ENCODE measurements at regions not wholly inside any gene's neighbourhood (a gene's known extent, or its start where the extent isn't known, plus 50 kb on each side); places are given as distances from the start of the nearest gene placed in this dataset.
"Not testable (repeated sequence)": the region's sequence is repeated elsewhere in the genome, so short reads cannot be mapped to it uniquely, and the experiment has no call there.

DNA sequence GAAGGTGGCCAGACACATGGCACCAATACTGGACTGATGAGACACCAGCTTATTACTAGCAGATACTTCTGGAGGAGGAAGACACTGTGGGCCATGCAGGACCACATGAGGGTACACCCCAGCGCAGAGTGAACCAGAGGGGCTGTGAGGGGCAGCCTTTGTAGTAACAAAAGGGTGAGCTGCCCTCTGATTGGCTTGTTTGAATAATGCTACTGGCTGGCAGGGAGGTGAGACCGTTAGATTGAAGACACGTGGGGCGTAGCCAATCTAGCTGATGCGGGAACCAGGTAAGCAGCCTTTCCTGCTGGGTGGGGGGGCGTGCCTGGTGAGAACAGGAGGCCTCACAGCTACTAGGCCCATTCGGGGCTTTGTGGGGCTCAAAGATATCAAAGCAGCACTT, 102.8 kb upstream of the SEC14L1 start:
- no peak for DNase-seq (ENCODE audit: low spot score)

DNA sequence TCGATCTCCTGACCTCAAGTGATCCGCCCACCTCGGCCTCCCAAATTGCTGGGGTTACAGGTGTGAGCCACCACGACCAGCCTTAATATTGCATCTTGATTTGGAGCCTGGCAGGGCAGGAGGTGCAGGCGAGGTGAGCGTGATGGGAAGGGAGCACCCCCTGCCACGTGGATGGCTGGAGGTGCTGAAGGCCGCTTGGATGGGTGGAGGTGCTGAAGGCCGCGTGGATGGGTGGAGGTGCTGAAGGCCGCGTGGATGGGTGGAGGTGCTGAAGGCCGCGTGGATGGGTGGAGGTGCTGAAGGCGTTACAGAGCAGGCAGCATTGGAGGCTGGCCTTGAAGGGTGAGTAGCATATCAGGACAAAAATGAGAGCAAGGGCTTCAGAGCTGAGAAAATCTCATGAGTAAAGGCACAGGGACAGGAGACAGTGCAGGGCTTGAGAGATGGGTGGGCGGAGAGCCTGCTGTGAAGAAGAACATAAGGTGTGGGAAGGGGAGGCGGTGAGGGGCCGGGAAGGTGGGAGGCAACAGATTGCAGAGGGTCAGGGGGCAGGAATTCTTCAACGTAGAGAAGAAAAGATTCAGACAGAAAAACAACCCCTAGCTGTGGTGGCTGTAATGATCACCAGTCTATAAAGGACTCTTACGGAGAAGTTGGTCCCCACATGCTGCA, 101.7 kb upstream of the SEC14L1 start:
- DNase-seq (ENCODE audit: low spot score): no peak

DNA sequence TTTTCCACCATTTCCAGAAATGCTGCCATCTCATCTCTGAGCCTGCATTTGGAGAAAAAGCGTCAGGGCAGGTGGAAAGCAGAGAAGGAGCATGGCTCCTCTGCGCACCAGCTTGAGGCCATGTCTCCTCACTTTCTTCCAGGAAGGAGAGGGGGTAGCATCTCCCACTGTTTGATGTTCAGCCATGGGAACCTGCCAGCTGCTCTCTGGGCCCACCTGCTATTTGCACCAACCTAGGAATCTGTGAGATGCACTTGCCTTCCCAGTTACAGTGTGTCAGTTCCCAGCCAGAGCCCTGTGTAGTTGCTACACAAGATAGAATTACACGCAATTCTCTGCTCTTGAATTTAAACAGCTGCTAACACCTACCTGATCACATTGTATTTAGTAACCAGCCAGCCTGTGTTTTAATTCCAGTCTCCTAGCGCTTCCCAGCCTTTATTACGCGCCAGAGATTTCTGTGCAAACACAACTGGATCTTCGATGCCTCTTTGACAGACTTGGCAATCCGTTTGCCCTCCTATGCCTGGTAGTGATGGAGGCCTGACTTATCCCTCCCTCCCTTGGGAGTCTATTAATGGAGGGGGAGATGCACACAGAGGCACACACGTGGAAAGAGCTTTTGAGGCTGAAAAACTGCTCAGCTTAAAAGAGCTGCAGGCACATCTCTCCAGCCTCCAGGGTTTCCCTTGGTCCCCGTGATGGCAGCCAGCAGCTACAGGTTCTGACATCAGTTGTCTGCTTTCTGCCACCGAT, 98.1 kb upstream of the SEC14L1 start:
- DNase-seq (ENCODE audit: low spot score): no peak

DNA sequence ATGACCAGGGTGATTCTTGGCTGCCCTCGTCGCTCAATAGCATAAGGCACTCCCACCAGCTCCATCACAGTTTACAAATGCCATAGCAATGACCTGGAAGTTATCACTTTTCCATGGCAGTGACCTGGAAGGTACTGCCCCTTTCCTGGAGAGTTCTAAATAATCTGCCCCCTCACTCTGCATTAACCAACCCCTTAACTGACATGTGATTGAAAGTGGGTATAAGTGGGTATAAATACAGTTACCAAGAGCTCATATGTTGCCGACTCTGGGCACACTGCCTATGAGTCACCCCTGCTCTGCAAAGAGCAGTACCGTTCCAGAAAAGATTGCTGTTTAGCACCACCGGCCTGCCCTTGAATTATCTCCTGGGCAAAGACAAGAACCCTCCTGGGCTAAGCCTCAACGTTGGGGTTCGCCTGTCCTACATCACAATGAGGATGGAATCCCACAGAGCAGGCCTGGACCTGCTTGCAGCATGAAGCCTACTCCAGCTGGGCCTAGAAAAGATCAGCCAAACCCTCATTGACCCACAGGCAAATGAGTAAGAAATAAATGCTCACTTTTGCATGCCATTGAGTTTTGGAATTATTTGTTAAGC, 95.2 kb upstream of the SEC14L1 start:
- no peak for DNase-seq (ENCODE audit: low spot score)

DNA sequence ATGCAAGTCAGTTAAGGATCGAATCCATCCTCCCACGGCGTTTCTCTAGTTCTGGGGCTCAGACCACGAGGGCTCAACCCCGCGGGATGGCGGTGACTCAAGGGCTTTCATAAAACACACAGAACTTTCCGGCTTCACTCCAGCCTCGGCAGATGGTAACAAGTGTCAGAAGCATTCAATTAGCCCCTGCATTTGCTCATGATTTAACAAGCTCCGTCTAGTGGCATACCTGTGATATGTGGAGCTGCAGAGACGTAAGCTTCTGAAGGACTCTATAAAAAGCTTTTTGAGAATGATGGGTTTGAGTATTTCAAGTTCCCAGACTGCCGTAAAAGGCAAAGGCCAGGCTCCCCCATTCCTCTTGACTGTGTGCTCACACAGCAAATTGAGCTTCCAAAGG, 91.3 kb upstream of the SEC14L1 start:
- no peak for DNase-seq (ENCODE audit: low spot score)

DNA sequence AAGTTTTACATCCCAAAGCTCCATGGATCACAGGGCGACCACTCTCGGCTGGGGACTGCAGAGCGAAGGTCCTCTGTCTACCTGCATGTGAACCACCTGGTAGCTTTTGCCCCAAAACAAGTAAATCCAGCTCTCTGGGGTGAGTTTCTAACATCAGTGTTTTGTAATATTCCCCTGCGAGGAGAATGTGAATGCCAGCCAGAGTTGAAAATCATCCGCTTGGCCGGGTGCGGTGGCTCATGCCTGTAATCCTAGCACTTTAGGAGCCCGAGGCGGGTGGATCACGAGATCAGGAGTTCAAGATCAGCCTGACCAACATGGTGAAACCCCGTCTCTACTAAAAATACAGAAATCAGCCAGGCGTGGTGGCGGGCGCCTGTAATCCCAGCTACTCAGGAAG, 89.9 kb upstream of the SEC14L1 start:
- not testable (repeated sequence) for DNase-seq (ENCODE audit: low spot score)

DNA sequence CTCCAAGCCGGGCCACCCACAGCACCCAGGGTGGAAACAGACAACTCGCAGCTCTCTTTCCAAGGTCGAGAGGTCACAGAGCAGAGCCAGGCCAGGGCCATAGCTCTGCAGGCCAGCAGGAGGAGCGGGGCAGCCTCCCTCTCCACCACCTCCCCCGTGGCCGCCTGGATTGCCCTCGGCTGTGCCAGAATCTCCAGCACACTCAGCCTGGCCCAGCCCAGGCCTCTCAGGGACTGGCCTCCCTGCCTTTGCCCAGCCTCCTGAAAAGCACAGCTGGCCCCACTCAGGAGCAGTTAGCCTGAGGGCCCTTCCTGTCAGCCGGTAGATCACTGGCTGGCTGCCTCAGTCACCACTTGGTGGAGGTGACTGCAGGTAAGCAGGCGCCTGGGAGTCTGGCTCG, 85.8 kb upstream of the SEC14L1 start:
- no peak for DNase-seq (ENCODE audit: low spot score)

DNA sequence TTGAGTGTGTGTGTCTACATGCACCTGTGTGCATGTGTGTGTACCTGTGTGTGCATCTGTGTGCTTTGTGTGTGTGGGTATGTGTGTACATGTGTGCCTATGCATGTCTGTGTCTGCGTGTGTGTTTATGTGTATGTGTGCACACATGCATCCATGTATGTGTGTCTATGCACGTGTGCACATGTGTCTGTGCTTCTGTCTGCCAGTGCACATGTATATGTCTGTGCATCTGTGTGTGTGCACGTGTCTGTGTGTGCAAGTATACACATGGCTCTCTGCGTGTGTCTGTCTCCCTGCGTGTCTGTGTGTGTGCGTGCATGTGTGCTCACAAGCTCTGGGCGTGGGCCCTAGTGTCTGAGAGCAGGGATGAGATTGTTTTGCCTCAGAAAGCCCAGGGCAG, 85.3 kb upstream of the SEC14L1 start:
- DNase-seq (ENCODE audit: low spot score): no peak

DNA sequence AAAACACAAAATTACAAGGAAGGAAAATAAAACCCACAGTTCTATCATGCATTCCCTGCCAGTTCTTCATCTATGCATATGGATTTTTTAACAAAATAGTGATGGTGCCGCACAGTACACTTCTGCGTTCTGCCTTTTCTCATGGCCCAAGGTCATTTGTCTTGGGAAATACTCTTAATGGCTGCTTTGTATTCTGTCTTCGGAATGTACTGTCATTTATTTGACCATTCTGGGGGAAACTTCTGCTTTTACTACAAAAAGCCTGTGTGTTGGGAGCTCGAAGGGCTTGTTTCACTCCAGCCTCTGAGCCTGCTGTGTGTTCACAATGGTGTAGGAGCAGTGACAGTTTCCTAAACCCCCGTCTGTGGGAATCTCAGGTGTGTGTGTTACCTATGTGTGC, 82.8 kb upstream of the SEC14L1 start:
- no peak for DNase-seq (ENCODE audit: low spot score)

DNA sequence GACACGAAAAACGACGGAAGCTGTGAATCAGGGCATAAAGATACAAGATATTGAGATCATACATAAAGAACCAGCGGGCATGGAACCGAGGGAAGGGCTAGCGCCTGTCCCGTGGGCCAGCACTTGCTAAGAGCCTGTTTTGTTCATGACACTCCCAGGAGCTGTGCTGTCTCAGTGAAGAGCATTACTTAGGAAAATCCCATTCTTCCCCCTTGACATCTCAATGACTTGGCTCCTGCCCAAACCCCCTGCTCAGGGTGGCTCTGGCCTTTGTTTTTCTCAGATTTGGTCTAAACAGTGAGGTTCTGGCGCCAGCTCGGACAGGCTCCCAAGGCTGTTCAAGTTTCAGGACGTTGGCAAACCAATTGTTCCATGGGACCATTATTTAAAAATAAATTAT, 79.1 kb upstream of the SEC14L1 start:
- no peak for DNase-seq (ENCODE audit: low spot score)

DNA sequence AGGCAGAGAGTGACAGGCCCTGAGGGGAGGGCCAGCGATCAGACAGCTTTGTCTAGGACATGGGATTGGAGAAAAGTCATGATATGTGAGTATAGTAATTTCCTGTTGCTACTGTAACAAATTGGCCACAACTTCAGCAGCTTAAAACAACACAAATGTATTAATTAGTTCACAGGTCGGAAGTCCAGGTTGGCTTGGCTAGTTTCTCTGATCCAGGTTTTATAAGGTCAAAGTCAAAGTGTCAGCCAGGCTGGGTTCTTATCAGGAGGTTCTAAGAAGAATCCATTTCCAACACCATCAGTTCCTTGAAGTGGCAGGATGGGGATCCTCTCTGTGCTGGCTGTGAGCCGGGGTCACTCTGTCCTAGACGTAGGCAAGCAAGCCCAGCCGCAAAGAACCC, 76.2 kb upstream of the SEC14L1 start:
- no peak for DNase-seq (ENCODE audit: low spot score)

DNA sequence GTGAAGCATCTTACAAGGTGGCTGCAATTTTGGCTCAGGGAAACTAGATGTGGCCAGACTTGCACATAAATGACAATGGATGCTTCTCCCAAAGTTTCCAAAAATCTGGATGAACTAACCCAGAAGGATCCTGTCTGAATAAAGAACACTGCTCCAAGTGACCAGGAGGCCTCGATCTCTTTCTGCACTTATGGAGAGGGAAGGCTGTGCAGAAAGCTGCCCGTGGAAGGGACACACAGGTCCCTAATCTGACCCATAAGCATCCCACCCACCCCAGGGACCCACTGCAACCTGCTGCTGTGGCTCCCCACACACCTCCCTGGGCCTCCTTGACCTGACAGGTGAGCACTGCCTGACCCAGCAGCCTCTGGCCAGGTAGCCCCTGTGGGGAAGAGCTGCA, 74.6 kb upstream of the SEC14L1 start:
- no peak for DNase-seq (ENCODE audit: low spot score)

DNA sequence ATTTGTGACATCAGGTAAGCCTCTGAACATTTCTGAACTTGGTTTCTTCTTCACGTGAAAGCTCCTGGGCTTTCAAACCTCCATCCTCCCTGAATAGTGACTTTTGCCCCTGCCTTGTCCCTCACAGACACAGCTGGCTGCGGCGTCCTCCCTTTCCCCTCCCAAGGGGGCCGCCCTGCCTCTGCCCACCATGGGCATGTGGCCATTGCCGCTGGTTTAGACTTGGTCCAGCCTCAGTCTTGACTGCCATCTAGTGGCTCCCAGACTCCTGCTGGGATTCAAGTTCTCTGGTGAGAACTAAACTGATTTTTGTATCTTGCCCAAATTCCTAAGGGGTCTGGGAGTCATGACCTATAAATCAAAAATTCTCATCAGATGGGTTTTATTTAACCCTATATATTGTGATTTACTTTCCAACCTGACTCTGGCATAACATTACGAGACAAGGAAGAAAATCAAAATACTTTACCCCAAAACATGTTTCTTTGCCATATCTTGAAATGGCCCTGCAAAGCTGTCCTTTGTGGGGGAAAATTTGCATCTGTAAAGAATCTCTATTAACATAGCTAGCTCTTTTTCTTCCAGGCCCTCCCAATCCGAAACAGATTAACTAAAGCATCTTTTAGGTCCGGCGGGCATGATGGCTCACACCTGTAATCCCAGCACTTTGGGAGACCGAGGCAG, 73.9 kb upstream of the SEC14L1 start:
- DNase-seq (ENCODE audit: low spot score): peak; percentile 52

DNA sequence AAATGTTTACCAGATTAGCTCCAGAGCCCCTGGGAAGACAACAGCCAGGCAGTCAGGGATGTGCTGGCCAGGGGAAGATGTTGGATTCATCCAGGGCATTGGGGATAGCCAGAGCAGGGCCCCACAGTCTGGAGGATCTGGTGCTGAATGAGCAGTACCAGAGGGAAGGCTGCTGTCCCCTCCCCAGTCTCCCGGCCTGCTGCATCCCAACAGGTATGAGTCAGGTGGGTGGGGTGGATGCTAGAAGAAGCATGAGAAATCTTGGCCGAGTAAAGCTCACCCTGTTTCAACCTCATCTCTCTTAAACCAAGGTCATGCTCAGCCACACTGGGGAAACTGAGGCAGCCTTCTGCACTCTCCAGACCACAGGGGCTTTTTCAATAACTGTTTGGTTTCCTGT, 71.9 kb upstream of the SEC14L1 start:
- peak; percentile 17 for DNase-seq (ENCODE audit: low spot score)

DNA sequence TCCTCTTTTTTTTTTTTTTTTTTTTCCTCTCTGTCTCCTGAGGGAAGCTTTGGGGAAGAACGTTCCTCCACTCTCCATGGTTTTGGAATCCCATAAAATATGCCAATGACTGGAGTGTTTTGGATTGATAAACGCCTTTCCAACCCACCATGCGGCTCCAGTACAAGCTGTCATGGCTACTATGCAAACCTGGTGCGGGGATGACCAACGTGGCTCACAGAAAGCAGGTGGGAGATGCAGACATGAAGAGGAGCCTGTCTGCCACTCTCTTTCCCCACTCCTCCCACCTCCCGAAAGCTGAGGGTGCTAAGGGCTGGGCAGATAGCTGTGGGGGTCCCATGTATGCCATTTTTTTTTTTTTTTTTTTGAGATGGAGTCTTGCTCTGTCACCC, 69.9 kb upstream of the SEC14L1 start:
- no peak for DNase-seq (ENCODE audit: low spot score)

DNA sequence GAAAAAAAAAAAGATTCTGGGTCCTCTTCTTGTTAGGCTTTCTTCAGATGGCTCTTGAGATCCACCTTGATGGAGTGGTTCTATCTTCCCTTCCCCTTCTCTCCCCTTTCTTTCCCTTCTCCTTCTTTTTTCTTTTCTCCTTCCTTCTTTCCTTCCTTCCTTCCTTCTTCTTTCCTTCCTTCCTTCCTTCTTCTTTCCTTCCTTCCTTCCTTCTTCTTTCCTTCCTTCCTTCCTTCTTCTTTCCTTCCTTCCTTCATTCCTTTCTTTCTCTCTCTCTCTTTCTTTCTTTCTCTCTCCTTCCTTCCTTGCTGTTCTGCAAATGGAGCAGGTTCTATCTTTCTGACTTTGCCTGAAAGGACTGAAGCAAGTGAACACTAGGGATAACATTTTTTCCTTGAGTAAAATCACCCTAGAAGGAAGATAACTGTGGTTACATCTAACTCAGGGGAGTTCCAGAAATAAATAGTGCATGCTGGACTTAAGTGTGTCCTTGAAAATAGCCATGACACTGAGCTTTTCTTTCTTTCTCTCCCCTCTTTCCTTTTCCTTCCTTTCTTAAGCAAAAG, 68.8 kb upstream of the SEC14L1 start:
- no peak for DNase-seq (ENCODE audit: low spot score)

DNA sequence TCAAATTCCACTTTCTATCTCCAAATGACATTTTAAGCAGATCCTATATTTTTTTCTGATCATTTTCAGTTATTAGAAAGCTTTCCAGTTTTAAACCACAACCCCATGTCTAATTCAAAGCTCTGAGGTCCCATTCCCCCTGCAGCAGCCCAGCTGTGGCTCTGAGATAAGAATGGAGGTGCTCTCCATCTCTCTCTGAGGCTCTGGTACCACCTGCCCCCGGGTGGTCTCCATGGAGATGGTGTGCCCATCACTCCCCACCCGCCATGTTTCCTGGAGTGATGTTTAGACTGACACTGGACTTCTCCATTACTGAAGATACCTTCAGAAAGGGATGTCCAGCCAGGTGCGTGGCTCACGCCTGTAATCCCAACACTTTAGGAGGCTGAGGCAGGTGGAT, 68.1 kb upstream of the SEC14L1 start:
- DNase-seq (ENCODE audit: low spot score): no peak

DNA sequence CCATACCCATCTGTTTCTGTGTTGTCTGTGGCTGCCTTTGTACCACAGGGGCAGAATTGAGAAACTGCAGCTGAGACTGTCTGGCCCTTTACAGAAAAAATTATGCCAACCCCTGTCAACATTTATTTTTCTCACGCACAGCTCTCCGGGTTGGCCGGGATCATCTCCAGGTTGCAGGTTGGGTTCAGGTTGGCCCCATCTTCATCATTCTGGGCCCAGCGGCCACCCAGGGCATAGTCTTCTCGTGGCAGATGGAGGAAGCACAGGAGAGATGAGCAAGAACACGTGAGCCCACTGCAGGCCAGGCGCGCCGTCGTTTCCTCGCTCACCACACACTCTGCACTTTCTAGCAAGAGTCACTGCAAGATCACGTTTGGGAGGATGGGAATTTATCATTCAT, 66.1 kb upstream of the SEC14L1 start:
- no peak for DNase-seq (ENCODE audit: low spot score)

DNA sequence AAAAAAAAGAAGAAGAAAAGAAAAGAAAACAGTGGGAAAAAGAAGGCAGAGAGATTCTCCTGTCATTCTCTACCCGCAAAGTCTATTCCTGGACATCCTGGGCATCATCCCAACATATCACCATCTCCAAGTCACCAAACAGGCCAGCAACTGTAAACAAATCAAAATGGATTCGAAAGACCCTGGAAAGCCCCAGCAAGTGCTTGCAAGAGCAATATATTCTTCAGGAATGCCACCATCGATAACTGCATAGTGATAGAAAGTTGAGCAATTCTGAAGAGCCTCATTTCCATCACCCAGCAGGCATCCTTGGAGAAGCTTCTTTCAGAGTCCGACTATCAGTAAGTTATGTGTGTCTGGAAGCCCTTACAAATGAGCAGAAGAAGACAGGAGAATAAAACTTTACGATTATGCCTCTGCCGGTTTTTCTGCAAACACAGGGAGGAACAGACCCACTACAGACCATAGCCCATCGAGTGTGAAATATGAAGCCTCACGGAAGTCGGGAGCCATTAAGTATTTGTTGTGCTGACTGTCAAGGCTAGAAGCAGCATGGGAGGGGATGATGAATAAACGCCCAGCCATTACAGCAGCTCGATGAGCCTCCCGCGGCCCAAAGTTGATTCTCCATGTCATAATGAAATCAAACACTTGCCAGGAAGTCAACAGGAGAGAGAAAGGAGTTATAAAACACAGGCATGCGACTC, 64.5 kb upstream of the SEC14L1 start:
- DNase-seq (ENCODE audit: low spot score): peak; percentile 13

DNA sequence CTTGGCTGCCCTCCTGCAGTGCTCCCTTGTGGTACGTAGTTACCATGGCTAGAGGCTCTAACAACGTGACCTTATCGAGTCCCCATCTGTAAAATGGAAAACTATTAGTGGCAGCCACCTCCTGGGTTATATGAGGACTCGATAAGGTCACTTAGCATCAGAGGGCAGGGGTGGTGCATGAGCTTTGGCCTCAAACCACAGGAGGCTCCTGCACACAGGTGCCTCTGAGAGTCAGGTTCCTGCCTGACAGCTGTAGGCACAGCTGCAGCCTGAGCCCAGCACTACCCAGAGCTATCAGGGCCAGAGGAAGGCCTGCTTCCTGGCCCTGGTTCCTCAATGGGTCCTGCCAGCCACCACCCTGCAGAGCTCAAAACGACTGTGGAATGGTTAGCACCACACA, 57.2 kb upstream of the SEC14L1 start:
- DNase-seq (ENCODE audit: low spot score): no peak

DNA sequence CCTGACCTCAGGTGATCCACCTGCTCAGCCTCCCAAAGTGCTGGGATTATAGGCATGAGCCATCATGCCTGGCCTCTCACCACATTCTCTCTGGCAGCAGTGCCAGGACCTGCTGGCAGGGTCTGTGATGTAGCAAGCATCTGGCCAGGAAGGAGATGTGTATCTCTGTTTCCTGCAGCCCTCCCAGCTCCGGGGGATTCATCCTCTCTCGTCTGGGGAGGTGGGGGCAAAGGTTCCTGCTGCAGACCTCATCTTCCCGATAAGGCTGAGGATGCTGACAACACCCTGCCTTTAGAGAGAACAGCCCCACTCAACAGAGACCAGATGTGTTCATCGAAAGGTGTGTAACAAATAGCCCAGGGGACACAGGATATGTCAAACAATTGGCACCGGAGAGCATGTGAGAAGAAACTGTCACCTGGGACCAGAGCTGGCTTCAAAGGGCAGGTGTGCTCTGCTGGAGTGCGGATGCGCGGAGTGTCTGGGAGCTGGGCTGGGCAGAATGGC, 54.8 kb upstream of the SEC14L1 start:
- no peak for DNase-seq (ENCODE audit: low spot score)
